Activated T-cell treated with anti-CD3 and anti-CD28 coated beads, Interleukin-2, amount 50 U/mL, for 24 hours (primary cell): ENCODE measurements at regions not wholly inside any gene's neighbourhood (a gene's known extent, or its start where the extent isn't known, plus 50 kb on each side); places are given as distances from the start of the nearest gene placed in this dataset.

Experiments
- DNase-seq: peaks from one replicate; pipeline ENCODE4 v3.0.0-alpha.2; 2020
- H3K27ac Mint-ChIP-seq: 2 replicates; pipeline ENCODE4 v1.8.0; 2020; ENCODE audit warnings: mild to moderate bottlenecking, mixed read lengths
- H3K27me3 Mint-ChIP-seq: 2 replicates; pipeline ENCODE4 v1.8.0; 2020; ENCODE audit warnings: mixed read lengths
- H3K36me3 Mint-ChIP-seq: 2 replicates; pipeline ENCODE4 v1.8.0; 2020; ENCODE audit warnings: low read depth, mixed read lengths
- H3K4me1 Mint-ChIP-seq: 2 replicates; pipeline ENCODE4 v1.8.0; 2020; ENCODE audit warnings: low read depth, mixed read lengths
- H3K4me3 Mint-ChIP-seq: 2 replicates; pipeline ENCODE4 v1.8.0; 2020; ENCODE audit warnings: mild to moderate bottlenecking, moderate library complexity, mixed read lengths
- H3K9me3 Mint-ChIP-seq: 2 replicates; pipeline ENCODE4 v1.8.0; 2020; ENCODE audit warnings: mixed read lengths

- DNase-seq = no peak
- no peak overlapping the region for H3K27ac Mint-ChIP-seq
- no peak overlapping the region for H3K4me3 Mint-ChIP-seq
- H3K36me3 Mint-ChIP-seq = no peaks in the 10 kb centered on the region
- no peaks in the 10 kb centered on the region for H3K4me1 Mint-ChIP-seq
- peaks cover 3% of the 10 kb centered on the region for H3K9me3 Mint-ChIP-seq
- H3K27me3 Mint-ChIP-seq = no peaks in the 10 kb centered on the region
Measured at GRCh38 chr10:20634839-20635238, 262.3 kb downstream of the NEBL start.

GRCh38 chr10:20633714-20634113 is 263.4 kb downstream of the NEBL start:
- Mint-ChIP-seq H3K36me3 (no peaks in the 10 kb centered on the region), H3K4me1 (no peaks in the 10 kb centered on the region), H3K9me3 (no peaks in the 10 kb centered on the region), H3K4me3 (no peak overlapping the region), H3K27ac (no peak overlapping the region), H3K27me3 (no peaks in the 10 kb centered on the region)
- no peak for DNase-seq

DNA sequence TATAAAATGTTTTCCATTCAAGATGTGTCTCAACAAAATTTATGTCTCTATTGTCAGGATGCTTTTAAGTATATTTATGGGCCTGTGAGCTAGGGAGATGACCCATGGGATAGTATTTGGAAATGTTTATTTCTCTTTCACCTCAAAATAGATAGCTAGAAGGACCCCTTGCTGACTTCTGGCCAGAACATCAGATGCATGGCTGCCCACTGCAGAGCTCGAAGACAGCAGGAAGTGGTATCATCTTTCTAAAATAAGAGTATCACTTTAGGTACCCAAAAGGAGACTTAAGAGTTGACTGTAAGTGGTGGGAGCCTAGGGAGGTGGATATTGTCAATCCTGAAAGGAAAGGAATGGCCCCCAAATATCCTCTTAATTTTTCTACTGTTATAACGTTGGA is 264.4 kb downstream of the NEBL start:
- Mint-ChIP-seq H3K4me1 (no peaks in the 10 kb centered on the region), H3K9me3 (no peaks in the 10 kb centered on the region), H3K27ac (no peak overlapping the region), H3K27me3 (no peaks in the 10 kb centered on the region), H3K36me3 (no peaks in the 10 kb centered on the region), H3K4me3 (no peak overlapping the region)
- no peak for DNase-seq

- Mint-ChIP-seq H3K27ac (no peak overlapping the region), H3K27me3 (no peaks in the 10 kb centered on the region), H3K36me3 (no peaks in the 10 kb centered on the region), H3K4me3 (no peak overlapping the region), H3K4me1 (no peaks in the 10 kb centered on the region), H3K9me3 (no peaks in the 10 kb centered on the region)
- no peak for DNase-seq
Measured at GRCh38 chr10:20631229-20631628, 265.9 kb downstream of the NEBL start.

DNA sequence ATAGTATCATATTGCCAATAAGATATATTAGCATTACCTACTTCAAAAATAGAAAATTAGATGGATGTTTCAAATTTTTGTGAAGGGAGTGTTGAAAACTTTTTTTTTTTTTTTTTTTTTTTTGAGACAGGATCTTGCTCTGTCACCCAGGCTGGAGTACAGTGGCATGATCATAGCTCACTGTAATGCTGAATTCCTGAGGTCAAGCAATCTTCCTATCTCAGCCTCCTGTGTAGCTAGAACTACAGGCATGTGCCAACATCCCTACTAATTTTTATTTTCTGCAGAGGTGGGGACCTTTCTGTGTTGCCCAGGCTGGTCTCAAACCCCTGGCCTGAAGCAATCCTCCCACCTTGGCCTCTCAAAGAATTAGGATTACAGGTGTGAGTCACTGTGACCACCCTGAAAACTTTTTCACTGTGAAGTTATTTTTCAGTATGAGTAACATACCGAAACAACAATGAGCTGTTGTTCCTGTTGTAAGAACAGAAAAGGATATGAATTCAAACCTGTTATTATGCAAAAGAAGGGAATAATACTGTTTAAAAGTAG is 266.9 kb downstream of the NEBL start:
- Mint-ChIP-seq H3K4me1 (no peaks in the 10 kb centered on the region), H3K36me3 (no peaks in the 10 kb centered on the region), H3K27ac (no peak overlapping the region), H3K9me3 (no peaks in the 10 kb centered on the region), H3K27me3 (no peaks in the 10 kb centered on the region), H3K4me3 (no peak overlapping the region)
- no peak for DNase-seq

DNA sequence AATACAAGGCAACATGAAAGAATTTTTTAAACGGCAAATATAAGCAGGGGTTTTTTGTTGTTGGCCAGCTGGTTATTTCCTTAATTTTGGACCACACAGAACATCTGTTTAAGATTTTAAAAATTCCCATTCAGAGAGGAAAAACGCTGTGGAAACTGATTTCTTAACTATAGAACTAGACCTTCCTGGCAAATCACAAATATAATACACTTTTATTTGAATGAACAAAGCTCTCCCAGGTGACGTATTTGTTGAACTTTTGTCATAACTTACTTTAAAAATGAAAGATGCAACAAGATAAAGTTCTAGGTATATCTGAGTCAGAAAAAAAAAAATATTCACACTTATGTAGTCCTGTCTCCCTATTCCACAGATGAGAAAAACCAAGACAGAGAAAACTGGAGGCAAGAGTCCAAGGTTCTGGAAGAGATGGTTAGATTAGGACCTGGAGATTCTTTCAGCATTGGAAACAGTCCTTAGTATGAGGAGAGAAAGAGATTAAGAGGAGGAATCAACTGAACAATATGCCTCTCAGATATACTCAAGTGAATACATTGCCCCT is 269.1 kb downstream of the NEBL start:
- DNase-seq = no peak
- H3K4me1 Mint-ChIP-seq = no peaks in the 10 kb centered on the region
- no peak overlapping the region for H3K27ac Mint-ChIP-seq
- no peaks in the 10 kb centered on the region for H3K27me3 Mint-ChIP-seq
- H3K4me3 Mint-ChIP-seq = no peak overlapping the region
- no peaks in the 10 kb centered on the region for H3K9me3 Mint-ChIP-seq
- no peaks in the 10 kb centered on the region for H3K36me3 Mint-ChIP-seq

DNA sequence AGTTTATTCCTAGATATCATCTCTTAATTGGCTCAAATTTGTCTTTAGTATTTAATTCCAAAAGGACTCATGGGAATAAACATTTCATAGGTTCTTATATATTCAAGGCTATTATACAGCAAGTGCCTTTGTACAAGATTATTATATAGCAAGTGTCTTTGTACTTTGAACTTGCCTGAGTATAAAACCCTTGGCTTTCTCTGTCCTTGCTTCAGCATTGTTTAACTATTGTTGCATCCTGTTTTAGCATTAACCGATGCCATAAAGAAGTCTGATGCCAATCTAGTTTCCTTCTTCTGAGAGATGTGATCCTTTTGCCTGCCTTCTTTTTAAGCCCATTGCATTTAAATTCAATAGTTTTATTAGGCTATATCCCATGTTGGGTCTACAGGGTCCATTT is 270.0 kb downstream of the NEBL start:
- H3K4me3 Mint-ChIP-seq = no peak overlapping the region

GRCh38 chr10:20625868-20626267 is 271.2 kb downstream of the NEBL start:
- Mint-ChIP-seq H3K4me3 (no peak overlapping the region), H3K36me3 (no peaks in the 10 kb centered on the region), H3K27me3 (no peaks in the 10 kb centered on the region), H3K27ac (no peak overlapping the region), H3K4me1 (no peaks in the 10 kb centered on the region), H3K9me3 (no peaks in the 10 kb centered on the region)
- no peak for DNase-seq

More for the DNA sequence above, 270.0 kb downstream of the NEBL start:
- DNase-seq = no peak
- H3K4me1 Mint-ChIP-seq = no peaks in the 10 kb centered on the region
- no peaks in the 10 kb centered on the region for H3K9me3 Mint-ChIP-seq
- H3K27me3 Mint-ChIP-seq = no peaks in the 10 kb centered on the region
- H3K36me3 Mint-ChIP-seq = no peaks in the 10 kb centered on the region
- no peak overlapping the region for H3K27ac Mint-ChIP-seq

GRCh38 chr10:20624642-20625041 is 272.5 kb downstream of the NEBL start:
- Mint-ChIP-seq H3K4me3 (no peak overlapping the region), H3K27ac (no peak overlapping the region), H3K9me3 (no peaks in the 10 kb centered on the region), H3K4me1 (no peaks in the 10 kb centered on the region), H3K27me3 (no peaks in the 10 kb centered on the region), H3K36me3 (no peaks in the 10 kb centered on the region)
- no peak for DNase-seq

DNA sequence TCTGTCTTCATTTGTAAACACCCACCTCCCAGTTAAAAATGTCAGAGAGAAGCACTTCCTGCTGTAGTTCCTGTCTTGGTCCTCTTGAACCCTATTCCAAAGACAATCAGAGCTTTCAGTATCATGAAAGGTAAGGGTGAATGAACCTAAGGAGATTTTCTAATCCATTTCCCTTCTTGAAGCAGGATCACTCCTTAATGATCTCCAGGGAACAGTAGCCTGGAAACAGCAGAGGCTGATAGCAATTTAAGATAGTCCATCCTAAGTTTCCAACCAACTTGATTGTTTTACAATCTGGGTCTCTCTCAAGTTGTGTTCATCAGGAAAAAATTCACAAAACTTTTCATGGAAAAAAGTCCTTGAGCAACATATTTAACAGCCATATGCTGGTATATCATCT is 273.6 kb downstream of the NEBL start:
- no peaks in the 10 kb centered on the region for H3K36me3 Mint-ChIP-seq
- no peaks in the 10 kb centered on the region for H3K27me3 Mint-ChIP-seq
- H3K4me3 Mint-ChIP-seq = no peak overlapping the region
- H3K27ac Mint-ChIP-seq = no peak overlapping the region
- DNase-seq = no peak
- no peaks in the 10 kb centered on the region for H3K4me1 Mint-ChIP-seq
- no peaks in the 10 kb centered on the region for H3K9me3 Mint-ChIP-seq

DNA sequence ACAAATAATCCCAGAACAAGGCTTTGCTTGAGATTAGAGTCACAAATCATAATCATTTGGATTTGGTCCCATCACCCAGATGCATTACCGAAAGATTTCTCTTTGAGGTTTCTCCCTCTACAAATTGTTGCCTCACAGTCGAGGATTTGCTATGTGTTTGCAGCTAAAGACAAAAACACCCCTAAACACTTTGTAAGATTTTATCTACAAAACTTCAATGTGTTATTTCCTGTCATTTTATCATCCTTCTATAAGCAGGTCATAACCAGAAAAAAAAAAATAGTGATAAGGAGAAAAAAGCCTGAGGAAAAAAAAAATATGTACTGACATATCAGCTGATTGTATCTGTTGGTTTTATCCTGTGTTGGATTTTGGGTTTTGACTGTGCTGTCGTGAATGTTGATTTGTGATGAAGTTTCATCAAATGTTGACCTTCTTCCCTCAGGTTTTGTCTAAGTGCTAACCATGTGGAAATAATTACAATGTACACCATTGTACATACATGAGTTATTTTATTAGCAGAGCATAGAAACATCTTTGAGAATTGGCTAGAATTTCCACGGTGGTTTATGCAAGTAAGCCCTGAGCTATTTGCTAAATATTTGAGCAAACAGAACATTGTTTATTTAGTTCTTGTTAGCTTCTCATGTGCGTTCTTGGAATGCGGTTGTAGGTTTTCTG is 274.4 kb downstream of the NEBL start:
- Mint-ChIP-seq H3K27ac (no peak overlapping the region), H3K36me3 (no peaks in the 10 kb centered on the region)
- no peak for DNase-seq

GRCh38 chr10:20620981-20621380 is 276.1 kb downstream of the NEBL start:
- no peaks in the 10 kb centered on the region for H3K36me3 Mint-ChIP-seq
- no peaks in the 10 kb centered on the region for H3K27me3 Mint-ChIP-seq
- H3K27ac Mint-ChIP-seq = no peak overlapping the region
- H3K4me3 Mint-ChIP-seq = no peak overlapping the region
- peaks cover 4% of the 10 kb centered on the region for H3K4me1 Mint-ChIP-seq
- no peaks in the 10 kb centered on the region for H3K9me3 Mint-ChIP-seq
- DNase-seq = no peak

More for the DNA sequence above, 274.4 kb downstream of the NEBL start:
- H3K4me3 Mint-ChIP-seq = no peak overlapping the region
- no peaks in the 10 kb centered on the region for H3K4me1 Mint-ChIP-seq
- H3K27me3 Mint-ChIP-seq = no peaks in the 10 kb centered on the region
- H3K9me3 Mint-ChIP-seq = no peaks in the 10 kb centered on the region

GRCh38 chr10:20618011-20618547 is 279.0 kb downstream of the NEBL start:
- Mint-ChIP-seq H3K27ac (no peak overlapping the region), H3K4me3 (no peak overlapping the region), H3K36me3 (no peaks in the 10 kb centered on the region), H3K27me3 (no peaks in the 10 kb centered on the region), H3K9me3 (no peaks in the 10 kb centered on the region), H3K4me1 (peaks cover 4% of the 10 kb centered on the region)
- no peak for DNase-seq

DNA sequence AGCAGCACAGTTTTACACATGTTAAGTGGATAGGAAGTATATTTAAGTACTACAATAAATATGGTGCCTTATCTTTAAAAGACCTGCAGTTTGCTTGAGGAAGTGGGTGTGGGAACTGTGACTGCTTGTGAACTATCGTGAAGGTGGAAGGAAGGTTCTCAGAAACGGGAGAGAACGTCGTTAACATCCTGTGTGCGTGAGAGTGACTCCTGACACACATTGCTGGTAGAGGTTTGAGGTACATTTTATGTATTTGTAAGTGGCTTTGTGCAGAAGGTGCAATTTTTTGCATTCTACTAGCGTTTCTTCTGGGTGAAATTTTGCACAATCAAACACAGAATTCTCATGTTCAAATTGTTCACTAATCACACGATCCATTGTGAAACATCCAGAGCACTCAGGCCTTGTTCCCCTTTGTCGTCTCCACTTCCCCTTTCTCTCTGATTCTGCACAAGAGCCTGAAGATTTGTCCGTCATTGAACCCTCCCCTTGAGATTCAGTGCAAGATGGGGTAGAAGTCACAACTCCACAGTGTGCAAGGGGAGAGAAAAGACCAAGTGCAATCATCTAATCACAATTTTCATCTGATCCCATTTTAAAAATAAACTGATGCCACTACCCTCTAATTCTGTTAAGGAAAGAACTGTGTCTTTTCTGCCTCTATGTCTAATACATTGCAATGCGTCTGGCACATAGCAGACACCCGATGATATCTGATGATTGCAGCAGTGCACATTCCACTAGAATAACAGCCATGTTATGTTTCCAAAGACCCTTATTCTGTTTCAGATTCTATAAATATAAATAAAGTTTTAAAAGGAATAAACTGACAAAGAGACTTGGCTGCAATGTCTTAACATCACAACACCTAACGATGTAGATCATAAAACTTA is 279.9 kb downstream of the NEBL start:
- Mint-ChIP-seq H3K27me3 (no peaks in the 10 kb centered on the region), H3K4me1 (peaks cover 4% of the 10 kb centered on the region), H3K9me3 (no peaks in the 10 kb centered on the region), H3K36me3 (no peaks in the 10 kb centered on the region), H3K4me3 (no peak overlapping the region), H3K27ac (no peak overlapping the region)
- DNase-seq = no peak
